ENCODE measurements at regions not wholly inside any gene's neighbourhood (a gene's known extent, or its start where the extent isn't known, plus 50 kb on each side); places are given as distances from the start of the nearest gene placed in this dataset.

DNA sequence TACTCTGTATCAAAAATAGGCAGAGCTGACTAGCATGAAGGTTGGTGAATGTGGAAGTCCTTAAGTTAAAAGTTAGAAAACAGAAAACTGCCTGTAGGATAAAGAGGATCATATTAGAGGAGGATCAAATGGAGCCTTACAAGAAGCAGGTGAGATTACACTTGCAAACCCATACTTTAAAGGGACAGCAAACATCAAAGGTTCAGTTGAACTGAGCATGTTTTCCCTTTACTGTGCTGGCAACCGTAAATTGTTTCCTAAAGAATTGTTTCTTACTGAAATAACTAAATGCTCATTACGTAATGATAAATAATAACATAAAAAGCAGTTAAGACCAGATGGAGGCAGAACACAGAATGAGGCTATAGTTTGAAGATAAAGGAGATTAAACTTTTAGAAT lies 465.3 kb upstream of the FTMT start:
- Histone ChIP-seq H3K4me1 (no peaks in the 10 kb centered on the region), H3K9me3 (no peaks in the 10 kb centered on the region), H3K27ac (no peak overlapping the region), H3K36me3 (no peaks in the 10 kb centered on the region), H3K27me3 (no peaks in the 10 kb centered on the region), H3K4me3 (no peak overlapping the region)
- DNase-seq, result no peak
- intact Hi-C loops (cut with DNase I; ENCODE audit: low total_unique reads), result no loop called here
- no peak for TF ChIP-seq POLR2A (IDR thresholded peaks at IDR 0.05)
- no peak for TF ChIP-seq POLR2AphosphoS5 (IDR thresholded peaks at IDR 0.05)
- no peak for TF ChIP-seq EP300 (IDR thresholded peaks at IDR 0.05)
- TF ChIP-seq, protein P1, sequence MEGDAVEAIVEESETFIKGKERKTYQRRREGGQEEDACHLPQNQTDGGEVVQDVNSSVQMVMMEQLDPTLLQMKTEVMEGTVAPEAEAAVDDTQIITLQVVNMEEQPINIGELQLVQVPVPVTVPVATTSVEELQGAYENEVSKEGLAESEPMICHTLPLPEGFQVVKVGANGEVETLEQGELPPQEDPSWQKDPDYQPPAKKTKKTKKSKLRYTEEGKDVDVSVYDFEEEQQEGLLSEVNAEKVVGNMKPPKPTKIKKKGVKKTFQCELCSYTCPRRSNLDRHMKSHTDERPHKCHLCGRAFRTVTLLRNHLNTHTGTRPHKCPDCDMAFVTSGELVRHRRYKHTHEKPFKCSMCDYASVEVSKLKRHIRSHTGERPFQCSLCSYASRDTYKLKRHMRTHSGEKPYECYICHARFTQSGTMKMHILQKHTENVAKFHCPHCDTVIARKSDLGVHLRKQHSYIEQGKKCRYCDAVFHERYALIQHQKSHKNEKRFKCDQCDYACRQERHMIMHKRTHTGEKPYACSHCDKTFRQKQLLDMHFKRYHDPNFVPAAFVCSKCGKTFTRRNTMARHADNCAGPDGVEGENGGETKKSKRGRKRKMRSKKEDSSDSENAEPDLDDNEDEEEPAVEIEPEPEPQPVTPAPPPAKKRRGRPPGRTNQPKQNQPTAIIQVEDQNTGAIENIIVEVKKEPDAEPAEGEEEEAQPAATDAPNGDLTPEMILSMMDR (IDR thresholded peaks at IDR 0.05), result no peak
- WGBS, 5 donors, result 40 to 75% (median 51%) methylated on average over 2 of the region's 2 CpGs

GRCh38 chr5:121396716-121397115 lies 455.0 kb upstream of the FTMT start:
- no peaks in the 10 kb centered on the region for H3K4me1 ChIP-seq
- DNase-seq, result no peak
- H3K27me3 ChIP-seq, result no peaks in the 10 kb centered on the region
- no peak overlapping the region for H3K27ac ChIP-seq
- H3K36me3 ChIP-seq, result no peaks in the 10 kb centered on the region
- no peak for TF ChIP-seq EP300 (IDR thresholded peaks at IDR 0.05)
- no peak for TF ChIP-seq POLR2A (IDR thresholded peaks at IDR 0.05)
- TF ChIP-seq, protein P1 (IDR thresholded peaks at IDR 0.05), result no peak
- no peak for TF ChIP-seq POLR2AphosphoS5 (IDR thresholded peaks at IDR 0.05)
- H3K9me3 ChIP-seq, result peaks cover 0 to 4% (median 0%) of the 10 kb centered on the region in 4 donors
- H3K4me3 ChIP-seq, result no peak overlapping the region
- intact Hi-C loops (cut with DNase I; ENCODE audit: low total_unique reads), result no loop called here

- Histone ChIP-seq H3K4me1 (no peaks in the 10 kb centered on the region), H3K4me3 (no peak overlapping the region), H3K27me3 (no peaks in the 10 kb centered on the region), H3K36me3 (no peaks in the 10 kb centered on the region), H3K9me3 (peaks cover 0 to 4% (median 0%) of the 10 kb centered on the region in 4 donors), H3K27ac (no peak overlapping the region)
- 59 to 68% (median 62%) methylated on average over 1 of the region's 1 CpG for whole genome bisulfite sequencing, 5 donors
- intact Hi-C loops (cut with DNase I; ENCODE audit: low total_unique reads), result no loop called here
- TF ChIP-seq POLR2A (IDR thresholded peaks at IDR 0.05), result no peak
- DNase-seq, result no peak
Measured at GRCh38 chr5:121399879-121400278, 451.8 kb upstream of the FTMT start.

GRCh38 chr5:121408778-121409177 lies 442.9 kb upstream of the FTMT start:
- Histone ChIP-seq H3K27ac (no peak overlapping the region), H3K9me3 (no peaks in the 10 kb centered on the region), H3K4me3 (no peak overlapping the region), H3K4me1 (no peaks in the 10 kb centered on the region), H3K36me3 (no peaks in the 10 kb centered on the region), H3K27me3 (no peaks in the 10 kb centered on the region)
- WGBS, 5 donors, result 33 to 64% (median 59%) methylated on average over 1 of the region's 1 CpG
- DNase-seq, result peak in 1 of 2 donors; percentile 18
- TF ChIP-seq POLR2A (IDR thresholded peaks at IDR 0.05), result no peak
- intact Hi-C loops (cut with DNase I; ENCODE audit: low total_unique reads), result no loop called here

DNA sequence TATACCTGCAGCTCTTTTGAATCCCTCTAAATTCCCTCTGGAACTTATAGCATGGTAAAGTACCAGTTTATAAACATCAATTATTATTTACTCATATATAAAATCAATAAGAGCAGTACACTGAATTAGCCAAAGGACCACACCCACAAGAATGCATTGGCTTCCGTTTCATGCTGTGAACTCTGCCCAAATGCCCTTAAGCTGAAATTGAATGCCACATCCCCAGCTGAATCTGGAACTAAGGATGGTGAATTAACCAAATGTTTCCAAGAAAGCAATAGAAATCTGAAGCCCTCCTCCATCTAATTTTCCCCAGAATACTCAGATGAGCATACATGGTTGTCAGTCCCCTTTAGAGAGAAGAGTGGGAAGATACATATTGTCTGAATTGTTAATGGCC lies 436.4 kb upstream of the FTMT start:
- no peaks in the 10 kb centered on the region for H3K36me3 ChIP-seq
- H3K4me3 ChIP-seq, result no peak overlapping the region
- no peak for DNase-seq
- no peaks in the 10 kb centered on the region for H3K4me1 ChIP-seq
- H3K27ac ChIP-seq, result no peak overlapping the region
- 19 to 52% (median 37%) methylated on average over 1 of the region's 1 CpG for WGBS, 5 donors
- intact Hi-C loops (cut with DNase I; ENCODE audit: low total_unique reads), result no loop called here
- TF ChIP-seq POLR2AphosphoS5 (IDR thresholded peaks at IDR 0.05) (no peak), POLR2A (IDR thresholded peaks at IDR 0.05) (no peak), EP300 (IDR thresholded peaks at IDR 0.05) (no peak)
- TF ChIP-seq, protein P1 (IDR thresholded peaks at IDR 0.05), result no peak
- no peaks in the 10 kb centered on the region for H3K9me3 ChIP-seq
- no peaks in the 10 kb centered on the region for H3K27me3 ChIP-seq
